WTC11 (cell line): ENCODE measurements at regions not wholly inside any gene's neighbourhood (a gene's known extent, or its start where the extent isn't known, plus 50 kb on each side); places are given as distances from the start of the nearest gene placed in this dataset.

Experiments used
- ATAC-seq: fragments of 200-7000 bp; cut with Tn5 transposase; 2 replicates; pipeline ENCODE4 v1.10.0; 2021; ENCODE audit warnings: mild to moderate bottlenecking, moderate library complexity
- CTCF ChIA-PET: fragments of 300-600 bp; sonication (Branson Sonifier 250); formaldehyde crosslinking; loops from one replicate; lab custom pipeline; 2021; ENCODE audit warnings: antibody characterized with exemption; lab: Charles Lee
- POLR2A ChIA-PET: fragments of 350-600 bp; sonication (Branson Sonifier 250); formaldehyde crosslinking; loops from one replicate; lab custom pipeline; 2021; ENCODE audit warnings: antibody characterized with exemption; lab: Charles Lee
- DNase-seq: peaks from one replicate; pipeline ENCODE4 v3.0.0; 2021; ENCODE audit warnings: low spot score
- H3K27ac Mint-ChIP-seq: 2 replicates; pipeline ENCODE4 v1.8.0; 2021; ENCODE audit warnings: mixed read lengths
- H3K27me3 Mint-ChIP-seq: 2 replicates; pipeline ENCODE4 v1.8.0; 2021; ENCODE audit warnings: low read depth, mild to moderate bottlenecking, moderate library complexity, mixed read lengths
- H3K36me3 Mint-ChIP-seq: 2 replicates; pipeline ENCODE4 v1.8.0; 2021; ENCODE audit warnings: mixed read lengths
- H3K4me1 Mint-ChIP-seq: 2 replicates; pipeline ENCODE4 v1.8.0; 2022; ENCODE audit warnings: mixed read lengths
- H3K4me3 Mint-ChIP-seq: 2 replicates; pipeline ENCODE4 v1.8.0; 2021; ENCODE audit warnings: mild to moderate bottlenecking, moderate library complexity, mixed read lengths
- H3K9me3 Mint-ChIP-seq: 2 replicates; pipeline ENCODE4 v1.8.0; 2021; ENCODE audit warnings: mixed read lengths
- AFF4 ChIP-seq: sonication (generic); formaldehyde crosslinking; IDR thresholded peaks from 2 replicates; pipeline ENCODE4 v1.8.1; 2023; ENCODE audit warnings: mild to moderate bottlenecking, missing genetic modification reagents, borderline replicate concordance
- CTCF ChIP-seq: fragments of 200-600 bp; IDR thresholded peaks from 2 replicates; pipeline ENCODE4 v1.8.0; 2022; ENCODE audit warnings: antibody characterized with exemption
- E2F5 ChIP-seq: sonication (generic); formaldehyde crosslinking; IDR thresholded peaks from 2 replicates; pipeline ENCODE4 v1.8.1; 2022; ENCODE audit warnings: mild to moderate bottlenecking, moderate library complexity, missing genetic modification reagents
- FOXP1 ChIP-seq: sonication (generic); formaldehyde crosslinking; IDR thresholded peaks from 2 replicates; pipeline ENCODE4 v1.8.0; 2022; ENCODE audit warnings: missing genetic modification reagents, mild to moderate bottlenecking, moderate library complexity, borderline replicate concordance
- GABPB1 ChIP-seq: sonication (generic); formaldehyde crosslinking; IDR thresholded peaks from 2 replicates; pipeline ENCODE4 v1.8.1; 2023; ENCODE audit warnings: mild to moderate bottlenecking, missing genetic modification reagents
- JUN ChIP-seq: sonication (generic); formaldehyde crosslinking; IDR thresholded peaks from 2 replicates; pipeline ENCODE4 v1.8.0; 2023; ENCODE audit warnings: mild to moderate bottlenecking, missing genetic modification reagents
- NFE2L1 ChIP-seq: sonication (generic); formaldehyde crosslinking; IDR thresholded peaks from 2 replicates; pipeline ENCODE4 v1.8.1; 2023; ENCODE audit warnings: missing genetic modification reagents
- OVOL2 ChIP-seq: fragments of 250-450 bp; sonication (Bioruptor Pico); IDR thresholded peaks from 2 replicates; pipeline ENCODE4 v1.9.0; 2021; ENCODE audit warnings: mild to moderate bottlenecking, borderline replicate concordance
- TEAD1 ChIP-seq: sonication (generic); formaldehyde crosslinking; IDR thresholded peaks from 2 replicates; pipeline ENCODE4 v1.8.0; 2022; ENCODE audit warnings: mild to moderate bottlenecking, missing genetic modification reagents
- ZNF138 ChIP-seq: sonication (generic); formaldehyde crosslinking; conservative IDR thresholded peaks from 2 replicates; pipeline ENCODE4 v1.8.1; 2022; ENCODE audit warnings: mild to moderate bottlenecking, moderate library complexity, missing genetic modification reagents
- ZNF423 ChIP-seq: fragments of 250-450 bp; sonication (Bioruptor Pico); IDR thresholded peaks from 2 replicates; pipeline ENCODE4 v2.1.2; 2022; ENCODE audit warnings: mild to moderate bottlenecking, moderate library complexity
- TF ChIP-seq, protein P1 (sequence below): sonication (generic); formaldehyde crosslinking; IDR thresholded peaks from 2 replicates; pipeline ENCODE4 v1.8.0; 2022; ENCODE audit warnings: mild to moderate bottlenecking, missing genetic modification reagents
- TF ChIP-seq, protein P2 (sequence below): fragments of 250-450 bp; sonication (Bioruptor Pico); IDR thresholded peaks from 2 replicates; pipeline ENCODE4 v1.9.0; 2021; ENCODE audit warnings: mild to moderate bottlenecking
- TF ChIP-seq, protein P3 (sequence below): sonication (generic); formaldehyde crosslinking; IDR thresholded peaks from 2 replicates; pipeline ENCODE4 v1.8.0; 2022; ENCODE audit warnings: mild to moderate bottlenecking, missing genetic modification reagents
- TF ChIP-seq, protein P4 (sequence below): sonication (generic); formaldehyde crosslinking; IDR thresholded peaks from 2 replicates; pipeline ENCODE4 v1.8.1; 2023; ENCODE audit warnings: mild to moderate bottlenecking, missing genetic modification reagents, moderate library complexity
- TF ChIP-seq, protein P5 (sequence below): fragments of 250-450 bp; sonication (Bioruptor Pico); IDR thresholded peaks from 2 replicates; pipeline ENCODE4 v1.9.0; 2021; ENCODE audit warnings: mild to moderate bottlenecking, borderline replicate concordance

GRCh38 chr5:25950681-25951080 is 1087.7 kb downstream of the CDH9 start (continued):
- TF ChIP-seq AFF4 (CRISPR knock-in tag) (no peak), ZNF423 (CRISPR knock-in tag) (no peak), CTCF (no peak), FOXP1 (CRISPR knock-in tag) (no peak)
- TF ChIP-seq, protein P1, sequence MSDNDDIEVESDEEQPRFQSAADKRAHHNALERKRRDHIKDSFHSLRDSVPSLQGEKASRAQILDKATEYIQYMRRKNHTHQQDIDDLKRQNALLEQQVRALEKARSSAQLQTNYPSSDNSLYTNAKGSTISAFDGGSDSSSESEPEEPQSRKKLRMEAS (CRISPR knock-in tag) = no peak

DNA sequence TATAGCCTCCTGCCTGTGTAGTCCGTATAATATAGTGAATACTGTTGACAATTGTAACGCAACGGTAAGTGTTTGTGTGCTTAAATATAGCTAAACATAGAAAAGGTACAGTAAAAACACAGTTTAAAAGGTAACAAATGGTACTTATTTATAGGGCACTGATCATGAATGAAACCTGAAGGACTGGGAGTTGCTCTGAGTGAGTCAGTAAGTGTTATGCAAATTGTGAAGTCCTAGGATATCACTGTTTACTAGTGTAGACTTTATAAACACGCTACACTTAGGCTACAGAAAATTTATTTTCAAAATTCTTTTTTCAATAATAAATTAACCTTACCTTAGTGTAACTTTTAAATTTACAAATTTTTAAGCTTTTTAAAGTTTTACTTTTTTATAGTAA is 1090.1 kb downstream of the CDH9 start:
- CTCF ChIA-PET = no interaction called here
- H3K4me1 Mint-ChIP-seq = peaks cover 8% of the 10 kb centered on the region
- POLR2A ChIA-PET = no interaction called here
- TF ChIP-seq TEAD1 (CRISPR knock-in tag) (no peak), AFF4 (CRISPR knock-in tag) (no peak), NFE2L1 (no peak), JUN (CRISPR knock-in tag) (no peak), E2F5 (no peak), OVOL2 (CRISPR knock-in tag) (no peak), ZNF138 (CRISPR knock-in tag) (no peak), GABPB1 (CRISPR knock-in tag) (no peak)
- TF ChIP-seq, protein P2, sequence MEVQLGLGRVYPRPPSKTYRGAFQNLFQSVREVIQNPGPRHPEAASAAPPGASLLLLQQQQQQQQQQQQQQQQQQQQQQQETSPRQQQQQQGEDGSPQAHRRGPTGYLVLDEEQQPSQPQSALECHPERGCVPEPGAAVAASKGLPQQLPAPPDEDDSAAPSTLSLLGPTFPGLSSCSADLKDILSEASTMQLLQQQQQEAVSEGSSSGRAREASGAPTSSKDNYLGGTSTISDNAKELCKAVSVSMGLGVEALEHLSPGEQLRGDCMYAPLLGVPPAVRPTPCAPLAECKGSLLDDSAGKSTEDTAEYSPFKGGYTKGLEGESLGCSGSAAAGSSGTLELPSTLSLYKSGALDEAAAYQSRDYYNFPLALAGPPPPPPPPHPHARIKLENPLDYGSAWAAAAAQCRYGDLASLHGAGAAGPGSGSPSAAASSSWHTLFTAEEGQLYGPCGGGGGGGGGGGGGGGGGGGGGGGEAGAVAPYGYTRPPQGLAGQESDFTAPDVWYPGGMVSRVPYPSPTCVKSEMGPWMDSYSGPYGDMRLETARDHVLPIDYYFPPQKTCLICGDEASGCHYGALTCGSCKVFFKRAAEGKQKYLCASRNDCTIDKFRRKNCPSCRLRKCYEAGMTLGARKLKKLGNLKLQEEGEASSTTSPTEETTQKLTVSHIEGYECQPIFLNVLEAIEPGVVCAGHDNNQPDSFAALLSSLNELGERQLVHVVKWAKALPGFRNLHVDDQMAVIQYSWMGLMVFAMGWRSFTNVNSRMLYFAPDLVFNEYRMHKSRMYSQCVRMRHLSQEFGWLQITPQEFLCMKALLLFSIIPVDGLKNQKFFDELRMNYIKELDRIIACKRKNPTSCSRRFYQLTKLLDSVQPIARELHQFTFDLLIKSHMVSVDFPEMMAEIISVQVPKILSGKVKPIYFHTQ = no peak
- TF ChIP-seq, protein P3, sequence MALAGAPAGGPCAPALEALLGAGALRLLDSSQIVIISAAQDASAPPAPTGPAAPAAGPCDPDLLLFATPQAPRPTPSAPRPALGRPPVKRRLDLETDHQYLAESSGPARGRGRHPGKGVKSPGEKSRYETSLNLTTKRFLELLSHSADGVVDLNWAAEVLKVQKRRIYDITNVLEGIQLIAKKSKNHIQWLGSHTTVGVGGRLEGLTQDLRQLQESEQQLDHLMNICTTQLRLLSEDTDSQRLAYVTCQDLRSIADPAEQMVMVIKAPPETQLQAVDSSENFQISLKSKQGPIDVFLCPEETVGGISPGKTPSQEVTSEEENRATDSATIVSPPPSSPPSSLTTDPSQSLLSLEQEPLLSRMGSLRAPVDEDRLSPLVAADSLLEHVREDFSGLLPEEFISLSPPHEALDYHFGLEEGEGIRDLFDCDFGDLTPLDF (CRISPR knock-in tag) = no peak
- TF ChIP-seq, protein P4, sequence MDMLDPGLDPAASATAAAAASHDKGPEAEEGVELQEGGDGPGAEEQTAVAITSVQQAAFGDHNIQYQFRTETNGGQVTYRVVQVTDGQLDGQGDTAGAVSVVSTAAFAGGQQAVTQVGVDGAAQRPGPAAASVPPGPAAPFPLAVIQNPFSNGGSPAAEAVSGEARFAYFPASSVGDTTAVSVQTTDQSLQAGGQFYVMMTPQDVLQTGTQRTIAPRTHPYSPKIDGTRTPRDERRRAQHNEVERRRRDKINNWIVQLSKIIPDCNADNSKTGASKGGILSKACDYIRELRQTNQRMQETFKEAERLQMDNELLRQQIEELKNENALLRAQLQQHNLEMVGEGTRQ (CRISPR knock-in tag) = no peak
- TF ChIP-seq, protein P5, sequence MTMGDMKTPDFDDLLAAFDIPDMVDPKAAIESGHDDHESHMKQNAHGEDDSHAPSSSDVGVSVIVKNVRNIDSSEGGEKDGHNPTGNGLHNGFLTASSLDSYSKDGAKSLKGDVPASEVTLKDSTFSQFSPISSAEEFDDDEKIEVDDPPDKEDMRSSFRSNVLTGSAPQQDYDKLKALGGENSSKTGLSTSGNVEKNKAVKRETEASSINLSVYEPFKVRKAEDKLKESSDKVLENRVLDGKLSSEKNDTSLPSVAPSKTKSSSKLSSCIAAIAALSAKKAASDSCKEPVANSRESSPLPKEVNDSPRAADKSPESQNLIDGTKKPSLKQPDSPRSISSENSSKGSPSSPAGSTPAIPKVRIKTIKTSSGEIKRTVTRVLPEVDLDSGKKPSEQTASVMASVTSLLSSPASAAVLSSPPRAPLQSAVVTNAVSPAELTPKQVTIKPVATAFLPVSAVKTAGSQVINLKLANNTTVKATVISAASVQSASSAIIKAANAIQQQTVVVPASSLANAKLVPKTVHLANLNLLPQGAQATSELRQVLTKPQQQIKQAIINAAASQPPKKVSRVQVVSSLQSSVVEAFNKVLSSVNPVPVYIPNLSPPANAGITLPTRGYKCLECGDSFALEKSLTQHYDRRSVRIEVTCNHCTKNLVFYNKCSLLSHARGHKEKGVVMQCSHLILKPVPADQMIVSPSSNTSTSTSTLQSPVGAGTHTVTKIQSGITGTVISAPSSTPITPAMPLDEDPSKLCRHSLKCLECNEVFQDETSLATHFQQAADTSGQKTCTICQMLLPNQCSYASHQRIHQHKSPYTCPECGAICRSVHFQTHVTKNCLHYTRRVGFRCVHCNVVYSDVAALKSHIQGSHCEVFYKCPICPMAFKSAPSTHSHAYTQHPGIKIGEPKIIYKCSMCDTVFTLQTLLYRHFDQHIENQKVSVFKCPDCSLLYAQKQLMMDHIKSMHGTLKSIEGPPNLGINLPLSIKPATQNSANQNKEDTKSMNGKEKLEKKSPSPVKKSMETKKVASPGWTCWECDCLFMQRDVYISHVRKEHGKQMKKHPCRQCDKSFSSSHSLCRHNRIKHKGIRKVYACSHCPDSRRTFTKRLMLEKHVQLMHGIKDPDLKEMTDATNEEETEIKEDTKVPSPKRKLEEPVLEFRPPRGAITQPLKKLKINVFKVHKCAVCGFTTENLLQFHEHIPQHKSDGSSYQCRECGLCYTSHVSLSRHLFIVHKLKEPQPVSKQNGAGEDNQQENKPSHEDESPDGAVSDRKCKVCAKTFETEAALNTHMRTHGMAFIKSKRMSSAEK (CRISPR knock-in tag) = no peak
- TF ChIP-seq, all 79 proteins: peak for 0
- Mint-ChIP-seq H3K4me3 (no peak overlapping the region), H3K9me3 (peaks cover 12% of the 10 kb centered on the region), H3K27me3 (no peaks in the 10 kb centered on the region), H3K36me3 (no peaks in the 10 kb centered on the region), H3K27ac (no peak overlapping the region)
- no peak for DNase-seq
- no peak for ATAC-seq
